Daoy (cell line): ENCODE measurements at regions not wholly inside any gene's neighbourhood (a gene's known extent, or its start where the extent isn't known, plus 50 kb on each side); places are given as distances from the start of the nearest gene placed in this dataset.

Experiments
- DNase-seq: peaks from one replicate; pipeline ENCODE4 v3.0.0-alpha.2; 2015; ENCODE audit warnings: low read depth

GRCh38 chr16:9680968-9681367 is 501.3 kb downstream of the GRIN2A start:
- DNase-seq, result no peak

GRCh38 chr16:9681508-9681907 is 500.7 kb downstream of the GRIN2A start:
- no peak for DNase-seq

- no peak for DNase-seq
Measured at GRCh38 chr16:9682320-9682719, 499.9 kb downstream of the GRIN2A start.

- DNase-seq, result no peak
Measured at GRCh38 chr16:9683677-9684076, 498.6 kb downstream of the GRIN2A start.

GRCh38 chr16:9687737-9688319 is 494.4 kb downstream of the GRIN2A start:
- DNase-seq, result no peak

GRCh38 chr16:9689597-9689996 is 492.6 kb downstream of the GRIN2A start:
- no peak for DNase-seq

- DNase-seq, result no peak
Measured at GRCh38 chr16:9695152-9695551, 487.1 kb downstream of the GRIN2A start.
